Right lobe of liver (tissue), 6 donors: ENCODE measurements at regions not wholly inside any gene's neighbourhood (a gene's known extent, or its start where the extent isn't known, plus 50 kb on each side); places are given as distances from the start of the nearest gene placed in this dataset.

Source experiments
- ATAC-seq, 4 donors: fragments of 200-7000 bp; cut with Tn5 transposase; one replicate each; pipeline ENCODE4 v1.9.1; 2020; ENCODE audit warnings: mild to moderate bottlenecking in 4 of 4, moderate library complexity in 4 of 4
- DNase-seq, 3 donors: peaks; one replicate each; pipeline ENCODE4 v3.0.0-alpha.2; 2020
- H3K27ac ChIP-seq, 3 donors: fragments of 200-600 bp; one replicate each; pipeline ENCODE4 v1.8.0; 2022
- H3K27me3 ChIP-seq, 2 donors: fragments of 200-600 bp; one replicate each; pipeline ENCODE4 v1.8.0; 2022
- H3K36me3 ChIP-seq, 4 donors: fragments of 200-600 bp; sonication (generic) in 1 of 4; one replicate each; pipeline versions ENCODE4 v1.5.1 to v1.8.0; 2017 to 2022; ENCODE audit warnings: control low read depth in 1 of 4
- H3K4me1 ChIP-seq, 4 donors: fragments of 200-600 bp; sonication (generic) in 1 of 4; one replicate each; pipeline versions ENCODE4 v1.5.1 to v1.8.0; 2017 to 2022; ENCODE audit warnings: control low read depth in 1 of 4
- H3K4me3 ChIP-seq, 3 donors: fragments of 200-600 bp; one replicate each; pipeline ENCODE4 v1.8.0; 2022
- H3K9me3 ChIP-seq, 4 donors: fragments of 200-600 bp; sonication (generic) in 1 of 4; one replicate each; pipeline versions ENCODE4 v1.5.1 to v1.8.0; 2017 to 2022; ENCODE audit warnings: control low read depth in 1 of 4
- CTCF ChIP-seq, 4 donors: fragments of 200-600 bp in 3 of 4; fragments of 450-650 bp in 1 of 4; IDR thresholded peaks; one replicate each; pipeline versions ENCODE4 v1.5.1 to v1.8.0; 2016 to 2022; ENCODE audit warnings: antibody characterized with exemption in 4 of 4, mild to moderate bottlenecking in 2 of 4
- POLR2A ChIP-seq: fragments of 450-650 bp; IDR thresholded peaks from one replicate; pipeline ENCODE4 v1.6.1; 2017; ENCODE audit warnings: antibody characterized with exemption, mild to moderate bottlenecking
- WGBS: methylation state at CpG from one replicate; pipeline ENCODE4 v1.1.6; 2018; ENCODE audit warnings: low coverage, low lambda C conversion rate; ENCODE audit not compliant: insufficient coverage; ENCODE audit errors: missing lambda C conversion rate; 5-methylcytosine and 5-hydroxymethylcytosine counted together
- intact Hi-C, 2 donors: fragments of 100-400 bp; cut with DNase I; formaldehyde crosslinking; loops; one replicate each; pipeline versions ENCODE4 v1.11.2 to v1.14.1; 2022
- donor health status: DM: no; HTN: yes; CAD: no.
- donor health status: DM: no; HTN: no; CAD: no.
- donor health status: DM: no; HTN: no; CAD: no.
- donor health status: DM: no; HTN: yes; CAD: no.
- donor health status: DM: no; HTN: yes; CAD: no.

GRCh38 chr3:176655404-176656094 is 541.7 kb downstream of the TBL1XR1 start:
- no peaks in the 10 kb centered on the region for H3K27me3 ChIP-seq
- H3K36me3 ChIP-seq, result no peaks in the 10 kb centered on the region
- no peak for ATAC-seq
- intact Hi-C loops, result no loop called here
- no peak for DNase-seq
- no peaks in the 10 kb centered on the region for H3K9me3 ChIP-seq
- no peak overlapping the region for H3K27ac ChIP-seq
- no peaks in the 10 kb centered on the region for H3K4me1 ChIP-seq
- TF ChIP-seq CTCF (IDR thresholded peaks at IDR 0.05) (no peak), POLR2A (no peak)
- 56% methylated on average over 5 of the region's 5 CpGs for WGBS
- no peak overlapping the region for H3K4me3 ChIP-seq

- no peak for ATAC-seq
- intact Hi-C loops, result no loop called here
- Histone ChIP-seq H3K27ac (no peak overlapping the region), H3K27me3 (no peaks in the 10 kb centered on the region), H3K36me3 (no peaks in the 10 kb centered on the region), H3K9me3 (no peaks in the 10 kb centered on the region), H3K4me1 (no peaks in the 10 kb centered on the region), H3K4me3 (no peak overlapping the region)
- TF ChIP-seq CTCF (IDR thresholded peaks at IDR 0.05) (no peak), POLR2A (no peak)
- DNase-seq, result no peak
- 83% methylated on average over 3 of the region's 3 CpGs for WGBS
These were observed 545.7 kb downstream of the TBL1XR1 start for GRCh38 chr3:176651622-176652021.

- Histone ChIP-seq H3K9me3 (no peaks in the 10 kb centered on the region), H3K27me3 (no peaks in the 10 kb centered on the region), H3K4me3 (no peak overlapping the region), H3K27ac (no peak overlapping the region), H3K36me3 (no peaks in the 10 kb centered on the region), H3K4me1 (no peaks in the 10 kb centered on the region)
- WGBS, result 75% methylated on average over 2 of the region's 2 CpGs
- ATAC-seq (no peak), DNase-seq (no peak)
- TF ChIP-seq POLR2A (no peak), CTCF (IDR thresholded peaks at IDR 0.05) (no peak)
- intact Hi-C loops, result no loop called here
These were observed 546.8 kb downstream of the TBL1XR1 start for GRCh38 chr3:176650478-176650877.

GRCh38 chr3:176647987-176648386 is 549.3 kb downstream of the TBL1XR1 start:
- Histone ChIP-seq H3K4me3 (no peak overlapping the region), H3K9me3 (no peaks in the 10 kb centered on the region), H3K27me3 (no peaks in the 10 kb centered on the region), H3K4me1 (no peaks in the 10 kb centered on the region), H3K27ac (no peak overlapping the region), H3K36me3 (no peaks in the 10 kb centered on the region)
- TF ChIP-seq CTCF (IDR thresholded peaks at IDR 0.05), result no peak
- TF ChIP-seq POLR2A, result no peak
- intact Hi-C loops, result no loop called here
- no peak for ATAC-seq
- DNase-seq, result no peak

GRCh38 chr3:176633511-176633910 is 563.8 kb downstream of the TBL1XR1 start:
- Histone ChIP-seq H3K27me3 (no peaks in the 10 kb centered on the region), H3K9me3 (no peaks in the 10 kb centered on the region), H3K36me3 (no peaks in the 10 kb centered on the region), H3K4me1 (no peaks in the 10 kb centered on the region), H3K4me3 (no peak overlapping the region), H3K27ac (no peak overlapping the region)
- intact Hi-C loops, result no loop called here
- DNase-seq (no peak), ATAC-seq (no peak)
- WGBS, result 34% methylated on average over 2 of the region's 2 CpGs
- TF ChIP-seq CTCF (IDR thresholded peaks at IDR 0.05), result no peak
